GM21526 (cell line): ENCODE measurements at regions not wholly inside any gene's neighbourhood (a gene's known extent, or its start where the extent isn't known, plus 50 kb on each side); places are given as distances from the start of the nearest gene placed in this dataset.

Experiments
- ATAC-seq: cut with Tn5 transposase; IDR thresholded peaks from one replicate; pipeline ENCODE4 v1.9.1; 2021; ENCODE audit warnings: moderate library complexity; ENCODE audit not compliant: unreplicated experiment, low FRiP score

DNA sequence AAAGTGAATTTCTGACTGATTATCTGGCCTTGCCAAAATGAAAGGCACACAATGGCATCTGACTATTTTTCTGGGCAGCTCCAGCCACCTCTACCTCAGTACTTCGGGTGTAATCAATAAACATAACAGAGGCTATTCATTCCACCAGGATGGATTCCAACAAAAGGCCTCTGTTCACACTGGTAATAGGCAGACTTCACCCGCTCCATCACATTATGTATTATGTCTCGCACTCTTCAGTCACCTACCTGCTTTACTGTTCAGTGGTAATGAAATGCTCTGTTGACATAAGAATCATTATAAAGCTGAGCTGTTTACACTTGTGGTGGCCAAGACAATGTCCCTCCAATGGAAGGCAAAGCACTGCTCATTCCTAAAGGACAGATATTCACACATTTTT is 1333.7 kb upstream of the WWC1 start:
- no peak for ATAC-seq

DNA sequence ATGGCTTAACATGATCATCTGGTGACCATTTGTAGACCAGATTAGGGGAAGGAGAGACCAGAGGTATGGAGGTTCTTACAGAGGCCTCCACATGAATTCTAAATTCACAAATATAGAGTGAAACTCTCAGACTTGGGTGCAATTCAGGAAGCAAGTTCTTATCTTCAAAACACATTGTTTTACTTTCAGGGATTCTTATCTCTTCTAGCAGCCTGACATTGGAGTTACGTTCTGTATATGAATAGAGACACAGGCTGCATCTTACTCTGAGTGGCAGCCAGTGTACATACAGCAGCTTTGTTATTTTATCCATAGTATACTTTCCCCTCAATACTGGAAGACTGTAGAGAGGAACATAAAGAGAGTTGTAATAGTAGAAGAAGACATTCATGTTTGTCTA is 1331.7 kb upstream of the WWC1 start:
- ATAC-seq, result no peak

DNA sequence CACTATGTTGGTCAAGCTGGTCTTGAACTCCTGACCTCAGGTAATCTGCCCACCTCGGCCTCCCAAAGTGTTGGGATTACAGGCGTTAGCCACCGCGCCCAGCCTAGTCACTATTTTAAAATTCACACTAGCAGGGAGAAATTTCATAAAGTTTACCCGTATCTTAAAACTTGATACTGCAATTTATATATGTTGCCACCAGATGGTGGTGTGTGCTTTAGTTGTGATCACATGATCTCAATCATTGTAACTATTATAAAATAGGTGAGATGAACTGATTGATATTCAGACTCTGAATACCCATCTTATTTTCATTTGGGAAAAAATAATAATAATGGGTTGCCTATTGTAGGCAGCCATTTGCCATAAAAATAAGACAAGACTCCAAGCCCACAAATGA is 1330.4 kb upstream of the WWC1 start:
- no peak for ATAC-seq

DNA sequence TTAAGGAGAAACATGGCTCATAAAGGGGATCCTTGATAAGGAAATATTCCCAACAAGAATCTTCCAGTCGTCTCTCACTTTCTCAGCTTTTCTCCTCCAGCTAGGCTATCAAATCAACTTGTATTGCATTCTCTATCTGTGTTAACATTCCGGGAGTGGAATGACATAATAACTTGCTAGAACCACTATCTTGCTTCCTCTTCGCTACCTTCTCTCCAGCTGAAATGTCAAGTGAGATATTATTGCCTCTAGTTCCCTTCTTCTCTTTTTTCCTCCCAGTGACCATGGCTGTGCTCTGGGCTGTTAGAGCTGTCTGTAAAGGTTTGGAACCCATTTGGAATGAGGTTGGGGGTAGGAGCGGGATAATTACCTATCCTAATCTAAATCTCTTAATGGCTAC is 1329.5 kb upstream of the WWC1 start:
- no peak for ATAC-seq

DNA sequence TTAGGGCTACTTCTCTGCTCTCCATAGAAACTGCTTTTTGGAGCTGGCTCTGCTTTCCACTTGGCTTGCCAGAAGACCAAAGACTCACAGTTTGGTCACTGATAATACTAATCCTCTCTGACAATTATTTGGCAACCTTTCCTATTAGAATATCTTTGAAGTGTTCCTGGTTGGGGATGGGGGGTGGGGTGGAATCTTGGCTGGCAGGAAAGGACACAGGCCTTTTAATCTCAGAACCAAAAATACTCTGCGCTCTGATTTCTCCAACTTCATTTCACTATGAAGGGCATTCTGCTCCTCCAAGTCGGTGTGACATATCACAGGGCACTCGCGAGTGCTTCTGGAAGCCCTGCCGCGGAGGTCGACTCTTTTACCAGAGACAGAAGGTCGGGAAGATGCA is 1329.0 kb upstream of the WWC1 start:
- no peak for ATAC-seq

DNA sequence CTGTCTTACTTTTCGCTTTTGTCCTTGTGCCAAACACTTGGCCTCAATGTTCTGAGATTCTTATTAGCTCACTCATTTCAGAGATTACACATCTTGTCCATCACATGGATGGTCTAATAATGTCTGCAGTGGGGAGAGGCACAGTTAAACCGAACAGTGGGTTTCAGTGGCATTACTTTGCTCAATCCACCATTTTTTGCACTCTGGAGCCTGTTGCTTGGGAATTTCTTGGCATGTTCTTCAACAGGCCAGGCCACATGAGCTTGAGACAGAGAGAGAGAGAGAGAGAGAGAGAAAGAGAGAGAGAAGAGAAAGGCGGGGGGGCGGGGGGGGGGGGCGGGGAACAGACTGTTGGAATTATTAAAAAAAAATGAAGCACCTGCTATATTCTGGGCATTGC is 1327.8 kb upstream of the WWC1 start:
- ATAC-seq, result no peak

DNA sequence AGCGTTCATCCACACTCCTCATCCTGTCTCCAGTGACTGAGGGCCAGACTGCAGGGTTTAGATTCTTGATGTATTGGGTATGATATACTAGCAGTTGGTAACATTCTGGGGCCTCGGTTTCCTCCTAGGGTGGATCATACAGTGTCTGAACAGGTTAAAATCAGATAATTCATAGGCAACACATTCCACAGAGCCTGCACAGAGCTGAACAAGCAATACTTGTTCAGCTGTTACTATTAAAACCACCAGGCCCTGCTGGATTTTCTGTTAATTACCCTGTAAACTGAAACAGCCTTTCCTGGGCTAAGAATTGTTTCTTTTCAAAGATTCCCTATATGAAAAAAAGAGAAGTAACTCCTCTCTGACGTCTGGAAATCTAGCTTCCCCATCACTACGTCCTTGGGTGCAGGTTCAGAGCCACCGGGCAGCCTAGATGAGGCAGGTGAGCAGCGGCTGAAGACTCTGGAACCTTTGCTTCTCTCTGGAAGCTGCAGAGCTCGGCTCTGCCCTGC is 1313.5 kb upstream of the WWC1 start:
- ATAC-seq, result no peak

DNA sequence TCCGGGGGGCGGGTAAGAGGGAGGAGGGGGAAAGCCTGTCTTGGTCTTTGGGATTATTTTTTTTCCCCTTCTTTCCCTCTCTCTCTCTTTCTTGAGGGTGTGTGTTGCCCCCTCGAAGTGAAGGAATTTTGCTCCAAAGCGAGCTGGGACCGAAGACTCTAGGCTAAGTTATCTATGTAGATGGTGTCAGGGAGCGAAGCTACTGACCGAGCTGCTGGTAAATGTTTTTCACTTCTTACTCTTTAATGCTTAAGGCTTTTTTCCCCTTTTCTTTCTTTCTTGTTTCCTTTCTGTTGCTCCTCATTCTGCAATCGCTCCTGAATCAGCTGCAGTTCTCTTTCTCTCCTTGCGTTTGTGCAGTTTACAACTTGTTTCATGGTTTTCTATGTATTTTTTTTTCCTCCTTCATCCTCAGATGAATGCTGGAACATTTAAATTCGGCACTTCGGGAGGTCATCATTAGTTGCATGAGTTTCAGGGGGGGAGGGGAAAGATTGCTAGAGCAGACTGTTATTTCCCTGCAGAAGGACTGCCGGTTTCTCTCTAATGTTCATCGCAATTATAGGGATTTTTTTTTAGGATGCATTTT is 1312.0 kb upstream of the WWC1 start:
- ATAC-seq, result no peak

DNA sequence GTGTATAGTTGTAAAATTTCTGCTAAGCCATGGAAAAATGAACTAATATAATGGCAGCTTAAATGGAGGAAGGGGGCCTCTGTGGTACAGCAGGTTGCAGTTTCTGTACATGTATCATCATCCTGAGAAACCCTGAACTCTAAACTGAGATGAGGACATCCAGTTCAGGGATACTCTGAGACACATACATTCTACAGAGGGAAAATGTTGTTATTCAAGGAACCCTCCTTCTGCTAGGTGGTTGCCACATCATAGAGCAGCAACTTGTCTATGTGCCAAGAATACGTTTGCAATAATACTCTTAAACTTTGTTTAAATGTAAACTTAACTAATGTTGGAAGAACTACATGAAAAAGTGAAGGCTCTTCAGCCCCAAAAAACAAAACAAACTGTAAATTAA is 1310.8 kb upstream of the WWC1 start:
- ATAC-seq, result no peak

DNA sequence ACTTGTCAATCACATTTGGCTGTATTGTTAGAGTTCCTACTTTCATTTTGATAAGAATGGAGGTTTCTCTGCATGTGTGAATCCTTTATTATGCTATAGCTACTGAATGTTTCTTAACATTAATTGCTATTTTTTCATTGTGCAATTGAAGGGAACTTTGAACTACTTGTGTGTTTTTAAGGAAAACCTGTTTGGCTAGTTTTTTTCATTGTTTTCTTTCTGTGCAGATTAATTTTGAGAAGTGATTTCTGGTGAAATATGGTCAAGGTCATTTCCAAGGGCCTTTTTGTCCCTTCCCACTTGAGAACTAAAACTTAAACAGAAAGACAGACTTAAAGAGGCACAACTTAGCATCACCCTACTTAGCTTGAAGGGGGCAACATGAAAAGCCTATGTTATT is 1309.2 kb upstream of the WWC1 start:
- no peak for ATAC-seq

DNA sequence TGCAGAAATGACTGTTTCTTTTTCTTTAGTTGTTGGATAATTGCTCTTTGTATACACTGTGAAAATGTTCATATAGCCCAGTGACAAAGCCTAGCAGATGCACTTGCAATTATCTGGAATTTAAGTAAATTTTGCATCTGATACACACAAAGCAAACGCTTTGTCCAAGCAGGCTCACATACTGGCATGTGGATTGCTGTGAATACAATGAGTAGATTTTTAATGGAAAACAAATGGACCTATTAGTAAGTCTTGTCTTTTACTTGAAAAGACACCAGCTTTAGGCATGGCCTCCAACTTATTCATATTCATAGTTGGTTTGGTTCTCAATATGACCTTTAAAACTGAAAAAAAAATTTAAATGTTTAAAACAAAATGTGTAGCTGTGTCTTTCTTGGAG is 1299.8 kb upstream of the WWC1 start:
- no peak for ATAC-seq

DNA sequence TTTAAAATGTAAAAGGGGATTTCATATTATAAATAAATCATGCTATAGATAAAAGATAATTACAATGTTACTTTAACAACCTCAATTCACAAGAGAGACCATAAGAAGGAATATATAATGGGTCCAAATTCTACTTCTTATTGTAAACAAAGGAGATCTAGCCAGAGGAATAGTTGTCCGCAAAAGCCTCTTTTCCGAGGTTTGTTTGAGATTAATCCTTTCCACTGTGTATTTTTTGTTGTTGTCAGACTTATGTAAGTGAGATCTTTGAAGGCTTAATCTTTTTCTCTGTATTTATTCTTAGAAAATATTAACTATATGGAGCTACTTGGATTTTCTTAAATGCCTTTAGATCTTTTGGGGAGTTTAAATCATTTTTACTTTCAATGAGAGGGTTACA is 1299.3 kb upstream of the WWC1 start:
- ATAC-seq, result no peak

DNA sequence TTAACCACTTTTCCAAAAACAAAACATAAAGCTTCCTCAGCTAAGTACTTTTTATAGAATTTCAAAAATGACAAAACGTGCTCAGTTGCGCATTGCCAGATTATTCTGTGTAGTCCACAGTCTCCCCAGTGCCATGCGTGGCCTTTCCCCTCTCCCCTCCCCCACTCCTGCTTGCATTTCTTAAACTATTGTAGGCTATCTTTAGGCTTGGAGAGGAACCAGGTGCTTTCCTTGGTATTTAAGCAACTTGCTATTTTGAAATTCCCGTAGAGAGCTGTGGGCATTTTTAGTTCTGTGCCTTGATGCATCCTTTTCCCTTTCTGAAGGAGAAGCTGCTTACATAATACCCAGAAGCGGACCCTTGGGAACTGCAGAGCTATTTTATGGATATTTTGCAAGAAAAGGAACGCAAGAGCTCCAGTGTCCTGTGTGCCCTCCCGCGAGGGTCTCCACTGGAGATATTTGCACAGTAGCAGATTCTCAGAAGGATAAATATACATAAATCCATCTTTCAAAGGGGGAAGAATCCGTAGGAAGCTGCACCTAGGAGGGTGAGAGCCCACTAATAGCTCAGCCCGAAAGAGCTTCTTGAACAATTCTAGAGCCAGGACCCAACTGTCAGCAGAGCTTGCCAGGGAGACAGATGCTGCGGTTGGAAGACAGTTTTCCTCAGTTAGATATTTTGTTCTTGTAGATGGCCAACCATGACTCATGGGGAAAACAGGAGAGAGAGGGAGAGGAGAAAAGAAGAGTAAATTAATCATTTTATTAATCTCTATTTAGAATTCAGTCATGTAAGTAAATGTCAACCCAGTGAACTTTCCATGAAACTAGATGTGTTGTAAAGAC is 1298.3 kb upstream of the WWC1 start:
- no peak for ATAC-seq

DNA sequence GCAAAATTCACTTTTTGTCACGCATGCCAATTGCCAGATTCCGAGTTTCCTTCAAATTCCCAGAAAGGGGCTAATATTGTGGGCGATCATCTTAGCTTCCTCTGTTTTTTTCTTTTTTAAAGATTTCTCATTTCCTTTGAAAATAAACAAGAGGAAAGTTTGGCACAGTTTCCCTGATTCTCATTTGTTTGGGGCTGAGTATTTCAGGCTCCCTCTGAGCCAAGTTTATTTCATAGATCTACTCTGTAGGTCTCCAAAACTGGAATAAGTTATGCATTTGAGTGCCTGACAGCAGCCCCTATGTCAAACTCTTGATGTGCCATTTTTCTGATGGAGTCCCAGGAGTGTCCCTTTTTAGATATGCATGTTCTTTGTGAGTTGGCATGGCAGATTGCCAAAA is 1297.2 kb upstream of the WWC1 start:
- ATAC-seq, result no peak

DNA sequence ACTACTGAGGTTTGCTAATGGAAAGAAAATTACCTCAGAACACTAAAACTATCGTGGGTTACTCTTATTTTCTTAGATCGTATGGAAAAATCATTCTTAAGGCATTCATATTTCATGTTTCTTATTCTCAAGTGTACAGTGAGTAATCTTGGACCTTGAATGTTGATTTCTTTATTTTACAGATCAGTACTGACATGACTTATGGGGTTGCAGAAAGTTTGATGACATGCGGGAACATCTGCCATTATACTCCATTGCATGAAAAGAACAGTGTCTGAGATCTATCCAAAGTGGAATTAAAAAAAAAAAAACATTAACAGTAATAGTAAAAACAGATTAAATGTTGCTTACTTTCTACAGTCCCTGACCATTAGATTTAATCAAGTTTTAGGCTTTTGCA is 1290.2 kb upstream of the WWC1 start:
- no peak for ATAC-seq

DNA sequence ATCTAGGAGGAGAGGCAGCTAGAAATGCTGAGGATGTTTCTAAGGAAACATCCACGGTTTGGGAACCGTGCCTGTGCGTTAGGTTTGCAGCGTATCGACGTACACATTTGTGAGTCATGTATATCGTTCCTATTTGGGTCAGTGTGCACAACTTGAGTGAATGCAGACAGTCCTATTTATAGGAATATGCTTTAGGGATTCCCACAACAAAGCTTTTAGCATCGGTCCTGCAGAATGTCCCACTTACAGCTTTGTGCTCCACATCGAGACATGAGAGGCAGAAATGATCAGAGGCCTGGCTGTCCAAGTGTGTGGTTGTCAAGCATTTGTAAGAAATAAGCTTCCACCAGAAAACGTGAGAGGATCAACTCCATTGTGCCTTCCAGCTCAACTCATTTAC is 1282.7 kb upstream of the WWC1 start:
- ATAC-seq, result no peak

DNA sequence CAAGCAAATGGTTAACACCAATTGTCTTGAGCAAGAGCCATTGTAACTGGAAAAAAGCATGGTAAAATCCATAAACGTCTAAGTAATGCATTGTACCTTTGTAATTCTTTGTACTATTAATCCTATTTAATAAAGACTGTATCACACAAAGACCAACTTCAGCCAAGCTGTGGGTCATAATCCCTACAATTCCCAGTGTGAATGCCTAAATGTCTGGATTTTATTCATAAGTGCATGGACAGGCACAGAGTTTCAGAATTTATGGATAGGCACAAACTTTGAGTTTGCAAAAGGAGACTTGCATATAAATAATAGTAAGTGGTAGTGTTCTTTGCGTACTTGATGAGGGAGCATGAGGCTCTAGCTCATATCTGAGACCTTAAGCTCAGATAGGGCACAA is 1280.2 kb upstream of the WWC1 start:
- ATAC-seq, result no peak

DNA sequence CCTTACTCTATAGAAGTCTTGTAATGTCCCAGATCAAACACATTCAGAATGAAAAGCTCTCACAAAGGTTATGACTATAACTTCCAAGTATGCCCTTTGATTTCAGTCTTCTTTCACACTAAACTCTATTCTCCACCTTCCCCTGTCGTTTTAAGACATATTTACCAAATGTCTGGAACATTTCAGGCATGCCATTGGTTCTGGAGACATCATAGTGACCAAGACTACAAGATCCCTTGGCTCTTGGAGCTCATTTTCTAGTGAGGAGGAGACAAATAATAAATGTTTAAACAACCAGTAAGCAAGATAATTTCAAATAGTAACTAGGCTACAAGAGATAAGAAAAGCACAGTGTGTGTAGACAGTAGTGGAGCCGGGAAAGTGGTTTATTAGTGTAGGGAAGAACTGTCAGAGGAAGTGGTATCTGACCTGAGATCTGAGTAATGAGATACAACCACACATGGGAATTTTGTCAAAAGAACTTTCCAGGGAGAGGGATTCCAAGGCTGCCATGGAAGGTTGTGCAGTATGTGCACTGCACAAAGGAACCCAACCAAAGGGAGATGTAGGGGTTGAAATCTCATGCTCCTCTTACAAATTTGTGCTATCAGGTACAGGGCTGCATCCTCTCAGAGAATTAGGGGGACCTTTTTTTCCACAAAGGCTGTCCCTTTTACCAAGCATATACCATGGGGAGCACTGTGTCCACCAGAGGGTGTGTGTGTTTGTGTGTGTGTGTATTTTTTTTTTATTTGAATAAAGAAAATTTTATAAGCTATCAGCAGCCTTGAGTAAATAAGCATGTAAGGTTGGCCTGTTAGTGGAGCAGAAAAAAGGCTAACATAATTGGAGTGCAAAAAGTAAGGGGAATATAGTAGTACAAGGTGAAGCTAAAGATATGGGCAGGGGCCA is 1279.1 kb upstream of the WWC1 start:
- ATAC-seq, result no peak

DNA sequence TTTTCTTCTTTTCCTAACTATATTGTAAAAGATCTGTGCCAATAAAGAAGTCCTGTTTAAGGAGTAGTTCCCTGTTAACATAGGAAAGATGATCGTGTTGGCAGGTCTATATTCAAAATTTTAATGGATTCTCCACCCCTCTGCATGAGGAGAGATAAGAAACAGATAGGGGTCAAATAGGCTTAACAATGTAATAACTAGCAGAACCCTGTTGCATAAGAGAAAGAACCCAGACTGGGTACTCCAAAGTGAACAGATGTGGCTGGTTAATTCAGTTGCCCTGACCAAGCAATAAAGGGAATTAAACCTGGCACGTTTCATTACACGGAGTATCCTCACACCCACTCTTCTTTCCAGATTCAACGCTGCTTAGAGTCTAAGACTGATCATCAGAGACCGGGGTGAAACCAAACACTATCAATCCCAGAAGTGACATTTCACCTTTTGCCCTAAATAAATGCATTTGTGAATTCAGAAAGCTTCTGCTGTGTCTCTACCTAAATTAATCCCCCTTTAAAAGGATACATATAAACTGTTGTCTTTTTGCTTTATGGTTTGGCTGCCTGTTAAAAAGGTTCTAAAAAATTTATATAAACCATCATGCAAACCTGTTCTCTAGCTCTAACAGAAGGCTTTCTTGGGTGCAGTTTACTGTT is 1276.9 kb upstream of the WWC1 start:
- ATAC-seq, result no peak

DNA sequence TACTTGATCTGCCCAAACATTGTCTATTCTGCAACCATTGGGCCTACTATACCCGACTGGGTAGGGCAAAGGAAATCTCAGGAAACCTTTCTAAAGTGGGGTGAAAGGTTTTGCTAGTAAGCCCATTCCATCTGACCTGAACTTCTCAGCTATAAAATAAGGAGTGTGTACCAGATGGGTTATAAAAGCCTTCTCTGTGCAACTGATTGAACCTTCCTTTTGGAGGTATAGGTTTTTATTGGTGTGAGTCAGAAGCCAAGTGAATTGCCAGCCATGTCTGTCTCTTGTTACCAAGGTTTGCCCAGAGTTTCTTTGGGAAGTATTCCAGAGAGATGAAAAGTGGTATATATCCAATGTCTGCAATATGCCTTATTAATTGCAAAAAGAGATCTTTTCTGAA is 1271.0 kb upstream of the WWC1 start:
- ATAC-seq, result no peak

DNA sequence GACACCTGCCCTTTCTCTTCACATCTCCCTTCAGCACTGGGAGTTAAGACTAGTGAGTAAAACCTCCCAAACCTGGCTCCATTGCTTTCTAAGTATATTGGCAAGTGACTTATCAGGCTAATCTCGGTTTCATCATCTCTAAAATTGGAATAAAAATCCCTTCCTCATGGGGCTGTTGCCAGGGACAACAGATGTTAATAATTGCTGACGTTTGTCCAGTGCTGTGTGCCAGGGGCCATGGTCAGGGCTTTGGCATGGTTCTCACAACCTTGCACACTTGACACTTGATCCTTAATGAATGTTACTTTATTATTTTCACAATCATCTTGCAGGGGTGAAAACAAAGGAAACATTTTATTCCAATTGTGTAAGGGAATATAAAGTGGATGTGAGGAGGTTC is 1262.0 kb upstream of the WWC1 start:
- no peak for ATAC-seq
